Stimulated activated naive CD4-positive, alpha-beta T cell (primary cell): ENCODE measurements at regions not wholly inside any gene's neighbourhood (a gene's known extent, or its start where the extent isn't known, plus 50 kb on each side); places are given as distances from the start of the nearest gene placed in this dataset.

Source experiments
- DNase-seq, 6 experiments: peaks; one replicate each; lab custom pipeline; 2025; lab: John Stamatoyannopoulos, UW

GRCh38 chr14:55734731-55735130, 154.7 kb downstream of the KTN1 start:
- no peak for DNase-seq

- DNase-seq: no peak
These were observed 160.1 kb downstream of the KTN1 start for GRCh38 chr14:55739967-55740648.

- no peak for DNase-seq
These were observed 160.6 kb downstream of the KTN1 start for GRCh38 chr14:55740649-55740989.

- DNase-seq: no peak
These were observed 161.2 kb downstream of the KTN1 start for GRCh38 chr14:55741240-55741639.

- DNase-seq: no peak
These were observed 163.5 kb downstream of the KTN1 start for GRCh38 chr14:55743551-55743950.

- no peak for DNase-seq
These were observed 164.3 kb downstream of the KTN1 start for GRCh38 chr14:55744321-55744720.

- DNase-seq: no peak
These were observed 165.9 kb downstream of the KTN1 start for GRCh38 chr14:55745906-55746305.

GRCh38 chr14:55746558-55746957, 166.6 kb downstream of the KTN1 start:
- no peak for DNase-seq

- DNase-seq: no peak
These were observed 167.2 kb downstream of the KTN1 start for GRCh38 chr14:55747186-55747585.

- no peak for DNase-seq
These were observed 169.3 kb downstream of the KTN1 start for GRCh38 chr14:55749201-55749812.

- no peak for DNase-seq
These were observed 169.9 kb downstream of the KTN1 start for GRCh38 chr14:55749946-55750345.

- DNase-seq: no peak
These were observed 172.8 kb downstream of the KTN1 start for GRCh38 chr14:55752580-55753390.

- DNase-seq: no peak
These were observed 174.5 kb downstream of the KTN1 start for GRCh38 chr14:55754471-55754870.

- no peak for DNase-seq
These were observed 174.9 kb downstream of the KTN1 start for GRCh38 chr14:55754871-55755270.

- no peak for DNase-seq
These were observed 176.1 kb downstream of the KTN1 start for GRCh38 chr14:55756078-55756477.

GRCh38 chr14:55756557-55756956, 176.6 kb downstream of the KTN1 start:
- DNase-seq: no peak

GRCh38 chr14:55758796-55759195, 178.8 kb downstream of the KTN1 start:
- DNase-seq: no peak

GRCh38 chr14:55760789-55761566, 181.0 kb downstream of the KTN1 start:
- DNase-seq: no peak

GRCh38 chr14:55761651-55762050, 181.6 kb downstream of the KTN1 start:
- DNase-seq: no peak

GRCh38 chr14:55762595-55763232, 182.7 kb downstream of the KTN1 start:
- DNase-seq: peak in 1 of 6 experiments; percentile 13

GRCh38 chr14:55764784-55765183, 184.8 kb downstream of the KTN1 start:
- no peak for DNase-seq

- no peak for DNase-seq
These were observed 186.1 kb downstream of the KTN1 start for GRCh38 chr14:55766071-55766470.
